Right ventricle myocardium inferior (tissue), 1 donor: ENCODE measurements at regions not wholly inside any gene's neighbourhood (a gene's known extent, or its start where the extent isn't known, plus 50 kb on each side); places are given as distances from the start of the nearest gene placed in this dataset.

Experiments
- ATAC-seq: fragments of 200-7000 bp; cut with Tn5 transposase; one replicate; pipeline ENCODE4 v1.9.1; 2020; ENCODE audit warnings: mild to moderate bottlenecking, moderate library complexity
- DNase-seq: peaks from one replicate; pipeline ENCODE4 v3.0.0; 2021; ENCODE audit errors: missing footprints
- intact Hi-C: fragments of 100-400 bp; cut with DNase I; formaldehyde crosslinking; loops from one replicate; pipeline ENCODE4 v1.11.0; 2022
- donor health status: DM: no; HTN: yes; CAD: no; lungs with severe emphysema.

DNA sequence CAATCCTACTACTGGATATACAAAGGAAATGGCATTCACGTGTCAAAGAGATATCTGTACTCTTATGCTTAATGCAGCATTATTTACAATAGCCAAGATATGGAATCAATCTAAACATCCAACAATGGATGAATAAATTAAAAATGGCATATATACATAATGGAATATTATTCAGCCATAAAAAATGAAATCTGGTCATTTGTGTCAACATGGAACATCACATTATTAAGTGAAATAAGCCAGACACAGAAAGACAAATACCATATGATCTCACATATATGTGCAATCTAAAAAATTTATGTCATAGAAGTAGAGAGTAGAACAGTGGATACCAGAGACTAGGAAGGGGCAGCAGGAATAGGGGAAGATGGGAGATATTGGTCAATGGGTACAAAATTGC, 228.8 kb upstream of the TBX3 start:
- intact Hi-C loops: no loop called here
- ATAC-seq: no peak
- DNase-seq: no peak

DNA sequence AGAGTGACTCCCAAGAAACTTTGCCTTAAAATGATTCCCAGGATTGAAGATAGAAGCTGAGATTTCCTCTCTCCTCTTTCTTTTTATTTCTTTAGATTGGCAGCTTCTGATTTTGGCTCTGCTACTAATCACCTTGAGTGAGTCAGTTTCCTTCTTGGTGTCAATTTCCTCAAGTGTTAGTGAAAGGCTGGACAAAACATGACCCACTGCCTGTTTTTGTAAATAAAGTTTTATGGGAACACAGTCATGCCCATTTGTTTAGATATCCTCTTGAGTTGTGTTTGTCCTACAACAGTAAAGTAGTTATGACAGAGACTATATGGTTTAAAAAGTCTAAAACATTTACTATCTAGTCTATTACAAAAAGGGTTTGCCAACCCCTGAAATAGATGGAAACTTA, 227.2 kb upstream of the TBX3 start:
- DNase-seq (no peak), ATAC-seq (no peak)
- intact Hi-C loops: no loop called here

GRCh38 chr12:114904254-114905003, 220.5 kb upstream of the TBX3 start:
- no peak for DNase-seq
- ATAC-seq: no peak
- intact Hi-C loops: no loop called here

- DNase-seq: no peak
- ATAC-seq: no peak
- intact Hi-C loops: no loop called here
Observed at GRCh38 chr12:114903083-114903691, 219.2 kb upstream of the TBX3 start.

- intact Hi-C loops: no loop called here
- no peak for DNase-seq
- ATAC-seq: no peak
Observed at GRCh38 chr12:114902665-114903064, 218.7 kb upstream of the TBX3 start.

GRCh38 chr12:114901316-114901715, 217.3 kb upstream of the TBX3 start:
- intact Hi-C loops: no loop called here
- ATAC-seq (no peak), DNase-seq (no peak)

DNA sequence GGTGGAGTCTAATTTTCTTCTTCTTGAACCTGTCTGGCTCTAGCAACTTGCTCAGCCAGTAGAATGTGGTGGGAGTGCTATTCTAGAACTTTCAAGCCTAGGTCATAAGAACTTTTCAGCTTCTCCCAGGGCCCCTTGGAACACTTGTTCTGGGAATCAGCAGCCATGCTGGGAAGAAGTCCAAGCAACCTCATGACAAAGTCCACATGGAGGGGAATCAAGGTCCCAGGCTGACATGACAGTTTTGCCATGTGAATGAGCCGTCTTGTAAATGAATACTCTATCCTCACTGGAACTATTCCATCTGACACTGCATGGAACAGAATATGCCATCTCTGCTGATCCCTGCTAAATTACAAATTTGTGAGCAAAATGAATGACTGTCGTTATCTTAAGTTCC, 214.2 kb upstream of the TBX3 start:
- ATAC-seq: no peak
- DNase-seq: no peak
- intact Hi-C loops: no loop called here

DNA sequence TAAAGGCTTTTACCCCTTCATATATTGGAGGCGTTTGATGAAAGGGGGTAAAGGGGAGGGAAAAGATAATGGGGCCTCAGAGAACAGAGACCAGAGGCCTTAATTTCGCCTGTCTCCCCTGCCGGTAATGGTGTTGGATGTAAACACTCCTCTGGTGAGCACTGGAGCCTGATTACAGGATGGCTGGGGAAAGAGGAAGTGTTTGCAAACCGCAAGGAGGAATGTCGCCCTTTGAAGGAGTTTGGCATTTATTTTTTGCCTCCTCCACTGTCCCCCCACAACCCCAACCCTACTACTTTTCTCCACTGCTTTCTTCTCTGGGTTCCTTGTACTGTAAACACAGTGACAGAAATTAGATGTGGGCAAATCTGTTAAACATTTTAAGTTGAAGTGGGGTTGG, 211.9 kb upstream of the TBX3 start:
- intact Hi-C loops: no loop called here
- DNase-seq (no peak), ATAC-seq (no peak)

GRCh38 chr12:114895081-114895480, 211.1 kb upstream of the TBX3 start:
- DNase-seq (no peak), ATAC-seq (no peak)
- intact Hi-C loops: no loop called here

DNA sequence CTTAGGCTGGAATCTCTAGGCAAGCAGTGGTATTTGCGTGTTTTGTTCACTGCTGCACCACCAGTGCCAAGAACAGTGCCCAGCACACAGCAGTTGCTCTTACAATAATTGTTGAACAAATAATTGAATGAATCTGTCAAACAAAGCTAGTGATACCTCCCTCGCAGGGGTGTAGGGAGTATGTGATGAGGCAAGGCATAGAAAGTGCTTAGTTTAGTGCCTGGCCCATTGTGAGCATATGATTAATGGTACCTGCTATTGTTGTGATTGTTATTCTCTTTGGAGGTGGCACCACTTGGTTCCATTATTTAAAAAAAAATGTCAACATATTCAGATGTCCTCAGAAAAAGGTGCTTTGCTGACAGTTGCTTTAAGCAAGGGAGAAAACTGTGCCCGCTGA, 210.1 kb upstream of the TBX3 start:
- ATAC-seq (no peak), DNase-seq (no peak)
- intact Hi-C loops: no loop called here

GRCh38 chr12:114888928-114889584, 205.1 kb upstream of the TBX3 start:
- DNase-seq (no peak), ATAC-seq (no peak)
- intact Hi-C loops: no loop called here

DNA sequence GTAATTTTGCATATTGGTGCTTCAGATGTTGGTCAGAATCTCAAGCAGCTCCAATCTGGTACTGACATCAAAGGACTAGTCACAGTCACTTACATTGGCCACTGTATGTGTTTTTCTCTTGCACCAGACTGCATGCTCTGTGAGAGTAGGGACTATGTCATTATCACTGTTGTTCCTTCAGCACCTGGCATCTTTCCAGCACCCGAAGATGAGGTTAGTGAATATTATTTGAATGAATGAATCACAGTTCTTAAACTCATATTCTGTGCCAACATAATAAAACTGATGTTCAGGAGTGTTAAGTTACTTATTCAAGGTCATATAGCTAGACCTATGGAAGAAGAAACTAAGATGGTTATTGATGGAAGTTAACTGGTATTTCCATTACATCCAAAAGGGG, 204.5 kb upstream of the TBX3 start:
- intact Hi-C loops: no loop called here
- ATAC-seq (no peak), DNase-seq (no peak)

DNA sequence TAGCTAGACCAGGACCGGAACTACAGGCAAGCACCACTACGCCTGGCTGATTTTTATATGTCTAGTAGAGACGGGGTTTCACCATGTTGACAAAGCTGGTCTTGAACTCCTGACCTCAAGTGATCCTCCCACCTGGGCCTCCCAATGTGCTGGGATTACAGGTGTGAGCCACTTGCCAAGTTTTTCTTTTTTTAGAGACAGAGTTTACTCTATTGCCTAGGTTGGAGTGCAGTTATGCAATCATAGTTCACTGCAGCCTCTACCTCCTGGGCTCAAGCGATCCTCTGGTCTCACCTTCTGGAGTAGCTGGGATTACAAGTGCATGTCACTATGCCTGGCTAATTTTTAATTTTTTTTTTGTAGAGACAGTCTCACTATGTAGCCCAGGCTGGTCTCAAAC, 201.5 kb upstream of the TBX3 start:
- DNase-seq (no peak), ATAC-seq (no peak)
- intact Hi-C loops: no loop called here

- ATAC-seq (no peak), DNase-seq (no peak)
- intact Hi-C loops: no loop called here
Observed at GRCh38 chr12:114884575-114884974, 200.6 kb upstream of the TBX3 start.

DNA sequence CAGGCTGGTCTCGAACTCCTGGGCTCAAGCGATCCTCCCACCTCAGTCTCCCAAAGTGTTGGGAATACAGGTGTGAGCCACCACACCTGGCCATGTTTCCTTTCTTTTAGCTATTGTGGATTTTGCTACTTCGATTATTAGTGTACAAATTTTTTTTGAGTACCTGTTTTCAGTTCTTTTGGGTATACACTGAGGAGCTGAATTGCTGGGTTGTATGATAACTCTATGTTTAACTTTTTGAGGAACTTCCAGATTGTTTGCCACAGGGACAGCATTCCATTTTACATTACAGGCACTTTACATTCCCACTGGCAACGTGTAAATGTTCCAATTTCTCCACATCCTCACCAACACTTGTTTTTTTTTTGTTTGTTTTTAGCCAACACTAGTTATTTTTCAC, 198.1 kb upstream of the TBX3 start:
- DNase-seq (no peak), ATAC-seq (no peak)
- intact Hi-C loops: no loop called here

GRCh38 chr12:114879354-114879753, 195.4 kb upstream of the TBX3 start:
- DNase-seq (no peak), ATAC-seq (no peak)
- intact Hi-C loops: no loop called here

- intact Hi-C loops: no loop called here
- ATAC-seq (no peak), DNase-seq (no peak)
Observed at GRCh38 chr12:114878781-114879180, 194.8 kb upstream of the TBX3 start.

DNA sequence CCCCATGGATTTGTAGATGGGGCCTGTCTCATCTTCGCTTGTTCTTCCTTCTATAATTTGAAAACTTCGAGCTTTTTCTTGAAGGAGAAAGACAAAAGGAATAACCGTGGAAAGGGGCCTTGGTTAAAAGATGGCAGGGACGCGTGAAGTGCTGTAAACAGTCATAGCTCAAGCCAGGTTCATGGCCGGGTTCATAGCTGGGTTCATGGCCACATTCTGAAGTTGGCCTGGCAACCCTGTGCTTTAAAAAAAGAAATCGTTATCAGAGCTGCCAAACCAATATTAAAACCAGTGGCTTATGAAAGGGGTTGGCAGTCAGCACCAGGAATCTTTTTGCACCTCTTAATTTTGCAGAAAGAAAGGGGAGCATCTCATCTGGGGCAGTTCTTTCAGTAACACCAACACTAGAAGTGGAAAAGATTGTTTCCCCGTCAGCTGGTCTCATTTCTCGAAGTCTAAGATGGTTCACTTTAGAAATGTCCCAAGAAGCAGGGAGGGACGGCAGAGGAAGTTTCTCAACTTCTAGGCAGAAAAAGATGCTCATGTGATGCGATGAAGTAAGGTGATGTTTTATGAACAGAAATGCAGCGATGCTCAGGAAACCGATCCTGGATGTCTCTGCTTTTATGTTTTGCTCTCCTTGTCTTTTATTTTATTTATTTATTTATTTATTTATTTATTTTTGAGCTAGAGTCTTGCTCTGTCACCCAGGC, 193.1 kb upstream of the TBX3 start:
- intact Hi-C loops: no loop called here
- DNase-seq (no peak), ATAC-seq (no peak)

GRCh38 chr12:114875313-114875712, 191.3 kb upstream of the TBX3 start:
- ATAC-seq (no peak), DNase-seq (no peak)
- intact Hi-C loops: no loop called here

DNA sequence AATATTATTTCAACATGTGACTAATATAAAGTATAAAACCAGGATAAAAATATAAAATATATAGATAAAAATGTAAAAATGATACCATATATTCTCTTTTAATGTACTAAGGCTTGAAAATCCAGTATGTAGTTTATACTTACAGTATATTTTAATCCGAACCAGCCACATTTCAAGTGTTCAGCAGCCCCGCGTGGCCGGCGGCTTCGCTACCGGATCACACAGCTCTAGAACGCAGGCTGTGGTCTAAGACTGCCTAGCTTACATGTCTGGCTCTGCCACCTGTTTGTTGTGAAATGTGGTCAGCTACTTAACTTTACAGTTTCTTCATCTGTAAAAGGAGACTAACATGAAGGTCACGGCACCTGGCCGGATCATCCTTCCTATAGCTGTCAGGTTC, 189.7 kb upstream of the TBX3 start:
- no peak for ATAC-seq
- no peak for DNase-seq
- intact Hi-C loops: no loop called here
